ENCODE measurements at regions not wholly inside any gene's neighbourhood (a gene's known extent, or its start where the extent isn't known, plus 50 kb on each side); places are given as distances from the start of the nearest gene placed in this dataset.

- Histone ChIP-seq H3K27me3 (ENCODE audit: control insufficient read depth, insufficient read depth, low read length) (no peaks in the 10 kb centered on the region), H3K4me1 (ENCODE audit: control insufficient read depth, insufficient read depth, low read length) (peaks cover 7% of the 10 kb centered on the region; the same call in 1 of the 2 replicates), H3K9me3 (ENCODE audit: control insufficient read depth, insufficient read depth, low read length) (no peaks in the 10 kb centered on the region), H3K4me3 (ENCODE audit: low read depth, low read length) (no peak overlapping the region), H3K27ac (ENCODE audit: low read depth, low read length) (no peak overlapping the region), H3K36me3 (ENCODE audit: control insufficient read depth, insufficient read depth, low read length) (no peaks in the 10 kb centered on the region), H3K9ac (ENCODE audit: low read depth, low read length) (no peak overlapping the region)
Observed at GRCh38 chr5:73274881-73275663, 102.1 kb downstream of the TMEM174 start.

GRCh38 chr5:73274121-73274520 lies 101.1 kb downstream of the TMEM174 start:
- Histone ChIP-seq H3K9ac (ENCODE audit: low read depth, low read length) (no peak overlapping the region), H3K27ac (ENCODE audit: low read depth, low read length) (no peak overlapping the region), H3K27me3 (ENCODE audit: control insufficient read depth, insufficient read depth, low read length) (peaks cover 6% of the 10 kb centered on the region), H3K4me1 (ENCODE audit: control insufficient read depth, insufficient read depth, low read length) (peaks cover 7% of the 10 kb centered on the region; the same call in 1 of the 2 replicates), H3K36me3 (ENCODE audit: control insufficient read depth, insufficient read depth, low read length) (no peaks in the 10 kb centered on the region), H3K4me3 (ENCODE audit: low read depth, low read length) (no peak overlapping the region), H3K9me3 (ENCODE audit: control insufficient read depth, insufficient read depth, low read length) (no peaks in the 10 kb centered on the region)

GRCh38 chr5:73273379-73274050 lies 100.5 kb downstream of the TMEM174 start:
- Histone ChIP-seq H3K9me3 (ENCODE audit: control insufficient read depth, insufficient read depth, low read length) (no peaks in the 10 kb centered on the region), H3K4me1 (ENCODE audit: control insufficient read depth, insufficient read depth, low read length) (peaks cover 7% of the 10 kb centered on the region; the same call in 1 of the 2 replicates), H3K27me3 (ENCODE audit: control insufficient read depth, insufficient read depth, low read length) (peaks cover 11% of the 10 kb centered on the region), H3K4me3 (ENCODE audit: low read depth, low read length) (no peak overlapping the region), H3K27ac (ENCODE audit: low read depth, low read length) (no peak overlapping the region), H3K9ac (ENCODE audit: low read depth, low read length) (no peak overlapping the region), H3K36me3 (ENCODE audit: control insufficient read depth, insufficient read depth, low read length) (no peaks in the 10 kb centered on the region)

- Histone ChIP-seq H3K4me1 (ENCODE audit: control insufficient read depth, insufficient read depth, low read length) (peaks cover 14% of the 10 kb centered on the region; the same call in 1 of the 2 replicates), H3K4me3 (ENCODE audit: low read depth, low read length) (no peak overlapping the region), H3K9me3 (ENCODE audit: control insufficient read depth, insufficient read depth, low read length) (no peaks in the 10 kb centered on the region), H3K9ac (ENCODE audit: low read depth, low read length) (no peak overlapping the region), H3K27me3 (ENCODE audit: control insufficient read depth, insufficient read depth, low read length) (peaks cover 22% of the 10 kb centered on the region), H3K27ac (ENCODE audit: low read depth, low read length) (no peak overlapping the region), H3K36me3 (ENCODE audit: control insufficient read depth, insufficient read depth, low read length) (no peaks in the 10 kb centered on the region)
Observed at GRCh38 chr5:73272351-73272750, 99.4 kb downstream of the TMEM174 start.

GRCh38 chr5:73268826-73269225 lies 95.8 kb downstream of the TMEM174 start:
- Histone ChIP-seq H3K4me1 (ENCODE audit: control insufficient read depth, insufficient read depth, low read length) (peaks cover 17% of the 10 kb centered on the region), H3K27me3 (ENCODE audit: control insufficient read depth, insufficient read depth, low read length) (peaks cover 39% of the 10 kb centered on the region), H3K36me3 (ENCODE audit: control insufficient read depth, insufficient read depth, low read length) (no peaks in the 10 kb centered on the region), H3K27ac (ENCODE audit: low read depth, low read length) (no peak overlapping the region), H3K4me3 (ENCODE audit: low read depth, low read length) (no peak overlapping the region), H3K9me3 (ENCODE audit: control insufficient read depth, insufficient read depth, low read length) (no peaks in the 10 kb centered on the region), H3K9ac (ENCODE audit: low read depth, low read length) (no peak overlapping the region)

- Histone ChIP-seq H3K9me3 (ENCODE audit: control insufficient read depth, insufficient read depth, low read length) (no peaks in the 10 kb centered on the region), H3K36me3 (ENCODE audit: control insufficient read depth, insufficient read depth, low read length) (no peaks in the 10 kb centered on the region), H3K27ac (ENCODE audit: low read depth, low read length) (no peak overlapping the region), H3K4me3 (ENCODE audit: low read depth, low read length) (no peak overlapping the region), H3K4me1 (ENCODE audit: control insufficient read depth, insufficient read depth, low read length) (peaks cover 17% of the 10 kb centered on the region), H3K9ac (ENCODE audit: low read depth, low read length) (no peak overlapping the region), H3K27me3 (ENCODE audit: control insufficient read depth, insufficient read depth, low read length) (peaks cover 39% of the 10 kb centered on the region)
Observed at GRCh38 chr5:73267766-73268435, 94.9 kb downstream of the TMEM174 start.

GRCh38 chr5:73266925-73267765 lies 94.2 kb downstream of the TMEM174 start:
- Histone ChIP-seq H3K27ac (ENCODE audit: low read depth, low read length) (no peak overlapping the region), H3K4me3 (ENCODE audit: low read depth, low read length) (no peak overlapping the region), H3K9ac (ENCODE audit: low read depth, low read length) (no peak overlapping the region), H3K36me3 (ENCODE audit: control insufficient read depth, insufficient read depth, low read length) (no peaks in the 10 kb centered on the region), H3K9me3 (ENCODE audit: control insufficient read depth, insufficient read depth, low read length) (no peaks in the 10 kb centered on the region), H3K4me1 (ENCODE audit: control insufficient read depth, insufficient read depth, low read length) (peaks cover 17% of the 10 kb centered on the region), H3K27me3 (ENCODE audit: control insufficient read depth, insufficient read depth, low read length) (peaks cover 39% of the 10 kb centered on the region)

GRCh38 chr5:73266176-73266738 lies 93.3 kb downstream of the TMEM174 start:
- H3K27me3 ChIP-seq (ENCODE audit: control insufficient read depth, insufficient read depth, low read length): peaks cover 39% of the 10 kb centered on the region
- H3K36me3 ChIP-seq (ENCODE audit: control insufficient read depth, insufficient read depth, low read length): no peaks in the 10 kb centered on the region
- H3K9ac ChIP-seq (ENCODE audit: low read depth, low read length): no peak overlapping the region
- H3K4me1 ChIP-seq (ENCODE audit: control insufficient read depth, insufficient read depth, low read length): peaks cover 17% of the 10 kb centered on the region
- no peaks in the 10 kb centered on the region for H3K9me3 ChIP-seq (ENCODE audit: control insufficient read depth, insufficient read depth, low read length)
- H3K27ac ChIP-seq (ENCODE audit: low read depth, low read length): no peak overlapping the region
- H3K4me3 ChIP-seq (ENCODE audit: low read depth, low read length): no peak overlapping the region

- Histone ChIP-seq H3K36me3 (ENCODE audit: control insufficient read depth, insufficient read depth, low read length) (no peaks in the 10 kb centered on the region), H3K4me1 (ENCODE audit: control insufficient read depth, insufficient read depth, low read length) (peaks cover 17% of the 10 kb centered on the region), H3K27ac (ENCODE audit: low read depth, low read length) (no peak overlapping the region), H3K9ac (ENCODE audit: low read depth, low read length) (no peak overlapping the region), H3K4me3 (ENCODE audit: low read depth, low read length) (no peak overlapping the region), H3K9me3 (ENCODE audit: control insufficient read depth, insufficient read depth, low read length) (no peaks in the 10 kb centered on the region), H3K27me3 (ENCODE audit: control insufficient read depth, insufficient read depth, low read length) (peaks cover 39% of the 10 kb centered on the region)
Observed at GRCh38 chr5:73265641-73266040, 92.6 kb downstream of the TMEM174 start.

GRCh38 chr5:73264631-73265030 lies 91.6 kb downstream of the TMEM174 start:
- peaks cover 38% of the 10 kb centered on the region for H3K27me3 ChIP-seq (ENCODE audit: control insufficient read depth, insufficient read depth, low read length)
- no peak overlapping the region for H3K27ac ChIP-seq (ENCODE audit: low read depth, low read length)
- H3K9me3 ChIP-seq (ENCODE audit: control insufficient read depth, insufficient read depth, low read length): no peaks in the 10 kb centered on the region
- peaks cover 17% of the 10 kb centered on the region for H3K4me1 ChIP-seq (ENCODE audit: control insufficient read depth, insufficient read depth, low read length)
- H3K9ac ChIP-seq (ENCODE audit: low read depth, low read length): no peak overlapping the region
- H3K4me3 ChIP-seq (ENCODE audit: low read depth, low read length): no peak overlapping the region
- H3K36me3 ChIP-seq (ENCODE audit: control insufficient read depth, insufficient read depth, low read length): no peaks in the 10 kb centered on the region

Data from HUES48 (cell line).